HCEC 1CT (cell line): ENCODE measurements at regions not wholly inside any gene's neighbourhood (a gene's known extent, or its start where the extent isn't known, plus 50 kb on each side); places are given as distances from the start of the nearest gene placed in this dataset.
"Not testable (repeated sequence)": the region's sequence is repeated elsewhere in the genome, so short reads cannot be mapped to it uniquely, and the experiment has no call there.

Experiments used
- DNase-seq: peaks from one replicate; pipeline ENCODE4 v3.0.0-alpha.2; 2017

- no peak for DNase-seq
Observed at GRCh38 chr9:71268871-71269635, 147.6 kb upstream of the TRPM3 start.

- DNase-seq = no peak
Observed at GRCh38 chr9:71263451-71263850, 142.0 kb upstream of the TRPM3 start.

GRCh38 chr9:71260419-71260818 lies 139.0 kb upstream of the TRPM3 start:
- DNase-seq = not testable (repeated sequence)

DNA sequence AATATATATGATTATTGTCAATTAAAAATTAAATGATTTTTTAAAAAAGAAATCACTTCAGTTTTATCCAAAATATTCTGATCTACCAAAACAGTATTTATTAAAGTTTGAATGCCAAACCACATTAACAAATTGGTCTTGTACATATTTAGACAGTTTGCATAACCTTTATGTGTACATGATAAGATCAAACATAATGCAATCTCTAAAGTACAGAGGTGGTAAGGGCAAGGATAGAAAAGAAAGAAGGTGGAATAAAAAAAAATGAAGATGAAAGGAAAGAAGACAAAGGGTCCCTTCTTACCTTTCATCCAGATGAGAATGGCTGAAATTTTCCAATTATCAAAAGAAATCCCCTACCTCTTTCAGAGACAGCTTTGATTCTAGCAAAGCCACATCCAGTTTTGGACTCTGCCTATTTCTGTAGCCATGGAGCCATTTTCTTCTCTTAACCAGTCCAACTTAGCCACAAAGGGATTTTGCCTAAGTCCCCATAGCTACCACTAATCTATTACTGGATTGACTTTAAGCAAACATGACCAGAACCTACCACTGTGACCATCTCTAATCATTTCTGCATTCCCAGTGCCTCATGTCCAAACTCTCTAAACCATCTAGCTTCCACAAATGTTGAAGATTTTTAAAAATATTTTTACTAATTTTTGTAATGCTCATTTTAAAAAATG lies 133.3 kb upstream of the TRPM3 start:
- no peak for DNase-seq

- DNase-seq = no peak
Observed at GRCh38 chr9:71253011-71253410, 131.6 kb upstream of the TRPM3 start.

DNA sequence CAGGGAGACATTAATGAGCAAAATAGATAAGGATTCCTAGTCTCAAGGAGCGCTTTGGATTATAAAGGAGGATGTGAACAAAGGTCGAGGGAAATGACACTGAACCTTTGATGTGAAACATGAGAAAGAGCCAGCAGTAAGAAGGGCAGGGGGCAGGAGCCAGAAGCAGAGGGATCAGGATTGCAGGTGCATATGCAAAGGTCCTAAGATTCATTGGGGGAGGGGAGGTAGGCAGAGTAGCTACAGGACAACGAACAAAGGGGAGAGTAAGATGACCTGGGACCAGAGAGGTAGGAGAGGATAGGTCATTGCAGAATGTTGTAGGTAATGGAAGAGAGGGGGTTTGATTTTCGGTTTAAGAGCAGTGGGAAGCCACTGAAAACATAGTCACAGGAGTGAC lies 129.2 kb upstream of the TRPM3 start:
- no peak for DNase-seq

GRCh38 chr9:71249729-71250317 lies 128.4 kb upstream of the TRPM3 start:
- DNase-seq = peak; percentile 57

- DNase-seq = no peak
Observed at GRCh38 chr9:71245651-71246050, 124.2 kb upstream of the TRPM3 start.

GRCh38 chr9:71243951-71244350 lies 122.5 kb upstream of the TRPM3 start:
- DNase-seq = no peak

- no peak for DNase-seq
Observed at GRCh38 chr9:71242081-71242480, 120.7 kb upstream of the TRPM3 start.

DNA sequence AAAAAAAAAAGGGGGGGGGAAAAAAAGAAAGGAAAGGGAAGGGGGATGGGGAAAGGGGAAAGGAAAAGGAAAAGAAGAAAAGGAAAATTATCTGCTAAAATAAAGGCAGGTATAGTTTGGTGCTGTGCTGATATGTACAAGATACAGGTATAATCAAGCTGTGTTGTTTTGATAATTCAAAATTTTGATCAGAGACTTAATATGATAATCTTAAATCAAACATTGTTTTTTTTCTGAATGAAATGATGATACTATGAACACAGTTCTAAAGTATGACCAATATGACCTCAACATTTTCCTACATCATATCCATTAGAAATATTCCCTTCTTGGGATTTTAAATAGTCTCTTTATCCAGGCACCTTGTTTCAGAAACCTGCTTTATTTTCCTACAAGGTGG lies 115.6 kb upstream of the TRPM3 start:
- no peak for DNase-seq

DNA sequence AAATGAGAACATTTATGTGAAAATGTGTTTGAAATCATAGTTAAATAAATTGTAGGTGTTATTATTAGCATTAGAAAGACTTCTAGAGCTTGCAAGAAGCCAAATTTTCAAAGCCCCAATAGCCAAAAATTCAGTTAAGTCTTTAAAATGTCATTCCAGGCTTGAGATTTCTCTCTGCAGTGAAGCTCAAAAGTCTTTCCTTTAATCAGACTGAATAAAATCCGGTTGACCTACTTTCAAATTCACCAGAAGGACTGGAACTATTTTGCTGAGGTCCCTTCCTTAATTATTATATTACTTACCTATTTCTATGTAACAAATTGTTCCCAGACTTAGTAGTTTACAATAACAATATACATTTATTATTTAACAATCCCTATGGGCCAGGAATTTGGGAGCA lies 112.2 kb upstream of the TRPM3 start:
- DNase-seq = no peak

- no peak for DNase-seq
Observed at GRCh38 chr9:71223953-71224538, 102.6 kb upstream of the TRPM3 start.

DNA sequence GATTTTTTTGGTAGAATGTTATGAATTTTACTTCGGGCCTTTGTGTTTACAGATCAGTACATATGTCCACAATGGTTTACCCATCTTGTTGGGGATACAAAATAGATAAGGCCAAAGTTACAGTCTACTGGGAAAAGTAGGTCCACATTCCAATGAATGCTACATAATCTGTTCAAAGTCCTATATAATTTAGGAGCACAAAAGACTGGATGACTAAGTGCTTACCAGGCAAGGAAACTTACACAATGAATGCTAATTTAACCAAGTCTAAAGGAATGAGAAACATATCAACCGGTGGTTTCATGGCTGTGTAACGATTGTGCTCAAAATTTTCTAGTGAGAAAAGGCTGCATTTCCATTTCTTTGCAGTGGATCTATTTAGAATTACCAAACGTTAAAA lies 97.4 kb upstream of the TRPM3 start:
- no peak for DNase-seq

DNA sequence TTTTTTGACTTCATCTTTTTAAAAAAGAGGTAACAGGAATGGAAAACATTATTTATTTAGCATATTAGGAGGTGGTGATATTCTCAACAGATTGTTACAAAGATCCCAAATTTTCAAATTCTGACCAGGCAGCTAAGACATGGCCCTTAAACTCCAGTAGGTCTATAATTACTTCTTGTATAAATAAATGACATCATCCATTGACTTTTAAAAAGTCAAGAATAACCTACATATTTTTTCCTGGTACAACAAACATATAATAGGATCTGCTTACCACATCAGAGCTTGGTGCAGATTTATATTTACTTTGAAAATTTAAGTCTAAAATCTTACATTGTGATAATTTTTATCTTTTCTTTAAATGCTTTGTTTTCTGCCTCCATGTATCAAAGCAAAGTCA lies 92.2 kb upstream of the TRPM3 start:
- DNase-seq = no peak

DNA sequence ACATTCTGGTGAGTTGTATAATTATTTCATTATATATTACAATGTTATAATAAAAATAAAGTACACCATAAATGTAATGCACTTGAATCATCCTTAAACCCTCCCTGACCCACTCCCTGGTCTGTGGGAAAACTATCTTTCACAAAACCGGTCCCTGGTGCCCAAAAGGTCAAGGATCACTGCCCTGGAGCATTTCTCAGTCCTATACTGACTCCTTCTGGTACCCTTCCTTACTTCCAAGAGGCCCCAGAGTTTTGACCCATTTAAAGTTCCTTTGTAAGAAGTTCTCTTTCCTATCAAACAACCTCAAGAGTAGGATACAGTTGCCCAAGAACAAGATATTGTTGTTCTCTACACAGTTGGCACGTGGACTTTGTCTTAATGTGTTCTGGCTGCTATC lies 88.9 kb upstream of the TRPM3 start:
- DNase-seq = no peak

- DNase-seq = no peak
Observed at GRCh38 chr9:71209890-71210289, 88.5 kb upstream of the TRPM3 start.

DNA sequence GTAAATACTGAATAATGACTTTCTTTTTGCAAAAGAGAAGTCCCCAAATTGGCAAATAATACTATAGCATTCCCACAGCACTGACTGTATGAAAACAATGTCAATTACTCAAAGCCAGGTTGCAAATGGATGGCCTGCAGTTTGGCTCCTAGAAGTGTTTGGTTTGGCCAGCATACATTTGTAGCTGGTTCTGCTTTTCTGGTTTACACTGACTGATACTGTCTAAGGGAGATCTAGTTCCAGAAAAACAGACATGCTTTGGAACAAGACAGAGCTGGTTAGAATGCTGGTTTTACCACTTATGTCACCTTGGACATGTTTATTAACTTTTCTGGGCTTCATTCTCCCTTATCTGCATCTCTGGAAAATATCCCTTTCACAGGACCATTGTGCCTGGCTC lies 81.5 kb upstream of the TRPM3 start:
- DNase-seq = no peak

DNA sequence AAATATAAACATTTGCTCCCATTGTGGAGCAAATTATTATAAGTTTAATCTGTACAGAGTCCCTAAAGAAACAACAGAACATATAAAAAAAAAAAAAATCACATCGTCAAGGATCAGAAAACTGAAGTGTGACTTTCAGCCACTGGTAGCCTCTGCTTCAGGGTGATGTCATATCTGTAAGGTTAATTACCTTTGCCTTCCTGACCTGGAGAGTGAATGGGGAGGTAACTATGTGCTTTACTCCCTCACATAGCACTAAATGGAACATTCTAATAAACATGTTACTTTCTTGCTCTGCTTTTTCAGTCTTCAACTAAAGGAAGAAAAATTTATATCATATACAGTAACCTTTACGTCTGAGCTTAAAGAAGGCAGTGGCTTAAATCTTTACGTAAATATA lies 70.3 kb upstream of the TRPM3 start:
- no peak for DNase-seq

- DNase-seq = no peak
Observed at GRCh38 chr9:71183251-71183650, 61.8 kb upstream of the TRPM3 start.

DNA sequence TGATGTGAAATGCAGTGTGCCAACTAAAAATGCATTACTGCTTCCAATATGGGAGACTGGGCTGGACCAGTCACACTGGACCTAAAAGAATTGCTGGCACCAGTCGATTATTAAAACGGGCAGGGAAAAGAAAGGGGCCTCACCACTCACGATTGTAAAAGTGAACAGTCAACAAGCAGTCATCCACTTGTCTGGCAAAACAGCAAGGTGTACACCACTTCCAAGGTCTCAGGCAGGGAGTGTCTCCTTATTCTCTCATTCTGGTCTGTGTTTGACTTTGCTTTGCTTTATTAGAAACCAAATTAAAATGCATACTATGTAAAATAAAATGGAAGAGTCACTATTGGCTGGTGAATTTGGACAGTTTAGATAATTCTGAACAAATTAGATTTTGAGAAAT lies 57.8 kb upstream of the TRPM3 start:
- no peak for DNase-seq

GRCh38 chr9:71177901-71178300 lies 56.5 kb upstream of the TRPM3 start:
- no peak for DNase-seq

DNA sequence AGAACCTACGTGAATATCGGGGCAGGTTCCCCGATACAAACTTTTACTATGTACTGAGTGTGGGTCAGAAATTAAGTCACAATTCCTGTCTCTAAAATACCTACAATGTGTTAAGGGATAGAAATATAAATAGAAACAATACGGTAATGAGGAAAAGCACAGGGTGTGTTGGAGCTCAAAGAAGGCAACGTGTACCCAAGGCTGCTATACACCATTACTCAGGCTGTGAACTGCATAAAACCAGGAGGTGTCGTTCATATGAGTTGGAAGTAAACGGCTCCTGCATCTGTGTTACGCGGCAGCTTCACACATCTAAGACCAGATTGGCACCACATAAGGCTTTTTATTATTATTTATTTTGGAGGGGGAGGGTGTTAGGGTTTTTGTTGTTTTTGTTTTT lies 50.1 kb upstream of the TRPM3 start:
- no peak for DNase-seq
